ENCODE measurements at regions not wholly inside any gene's neighbourhood (a gene's known extent, or its start where the extent isn't known, plus 50 kb on each side); places are given as distances from the start of the nearest gene placed in this dataset.

DNA sequence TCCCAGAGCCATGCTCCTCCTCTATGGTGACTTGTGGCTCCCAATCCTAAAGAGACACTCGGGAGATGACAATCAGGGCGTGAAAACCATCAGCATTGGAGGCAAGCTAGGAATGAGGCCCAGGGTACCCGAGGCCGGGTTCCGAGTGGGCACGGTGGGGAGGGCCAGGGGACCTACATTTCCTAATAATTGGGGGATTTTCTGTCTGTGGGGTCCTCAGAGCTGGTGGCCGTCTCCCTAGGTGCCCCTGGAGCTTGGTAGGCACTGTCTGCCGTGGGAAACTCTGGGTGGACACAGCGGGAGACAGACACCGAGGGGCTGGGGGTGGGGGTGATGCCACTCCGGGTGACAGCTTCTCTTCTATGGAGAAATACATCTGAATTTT, 312.5 kb upstream of the TNRC6C start:
- no peak for DNase-seq (ENCODE audit: low read depth in 1 of 2, low spot score in 2 of 2)
- no peak for FAIRE-seq
- ChIA-PET POLR2A (ENCODE audit: partially characterized antibody) (no interaction called here), CTCF (ENCODE audit: partially characterized antibody) (interaction anchor here (0.8 to 1.5 kb wide), 6 partner anchors 10 to 141 kb away, joined by 3 read pairs; no protein-coding TSS in a partner anchor)
- Histone ChIP-seq H4K8ac (ENCODE audit: extremely low read depth, insufficient read depth, low read length) (no peak overlapping the region), H3K23ac (ENCODE audit: insufficient read length) (no peak overlapping the region), H2BK120ac (replicated peaks; ENCODE audit: low read depth, low read length) (no peak overlapping the region), H2AK5ac (ENCODE audit: low read depth, low read length) (no peak overlapping the region), H3K18ac (ENCODE audit: extremely low read depth, low read length) (no peak overlapping the region), H3K23me2 (ENCODE audit: low read depth, low read length) (no peaks in the 10 kb centered on the region), H3K4ac (replicated peaks; ENCODE audit: insufficient read length, low read depth, low read length) (no peak overlapping the region), H3K4me1 (replicated peaks in 1 of 4; ENCODE audit: control insufficient read depth in 3 of 4, insufficient read depth in 4 of 4, low read length in 3 of 4) (peaks cover 0 to 7% (median 3%) of the 10 kb centered on the region in 4 experiments; a peak in 6 of 7 replicates), H2AFZ (ENCODE audit: low read length) (no peak overlapping the region), H3K4me3 (ENCODE audit: extremely low read depth in 1 of 4, insufficient read depth in 2 of 4, low read depth in 3 of 4, low read length in 4 of 4) (no peak overlapping the region), H3K36me3 (ENCODE audit: control insufficient read depth in 2 of 4, insufficient read depth in 4 of 4, low read length in 3 of 4) (no peaks in the 10 kb centered on the region), H3K27ac (ENCODE audit: low read depth, low read length) (no peak overlapping the region), H3K56ac (replicated peaks; ENCODE audit: insufficient read length, low read depth, low read length) (no peak overlapping the region), H3K79me2 (ENCODE audit: control insufficient read depth in 1 of 2, insufficient read depth in 2 of 2, low read length in 2 of 2) (no peaks in the 10 kb centered on the region), H2BK15ac (ENCODE audit: low read length) (no peak overlapping the region), H2BK20ac (ENCODE audit: low read length) (no peak overlapping the region), H3K79me1 (ENCODE audit: low read depth, low read length) (no peaks in the 10 kb centered on the region), H4K91ac (replicated peaks; ENCODE audit: insufficient read length, low read length) (no peak overlapping the region), H3K4me2 (ENCODE audit: insufficient read depth in 1 of 2, low read depth in 2 of 2, low read length in 2 of 2) (no peak overlapping the region), H2BK12ac (ENCODE audit: low read depth, low read length) (no peak overlapping the region), H4K20me1 (replicated peaks in 1 of 2; ENCODE audit: control insufficient read depth in 1 of 2, insufficient read depth in 2 of 2, low read length in 2 of 2) (no peaks in the 10 kb centered on the region), H3K9me3 (ENCODE audit: insufficient read depth in 2 of 2, low read depth in 1 of 2, low read length in 1 of 2) (peaks cover 4 to 6% of the 10 kb centered on the region in 2 experiments; a peak in 2 of 4 replicates), H3K14ac (ENCODE audit: insufficient read length) (no peak overlapping the region), H4K5ac (ENCODE audit: insufficient read length, low read depth, low read length) (no peak overlapping the region), H3K9ac (replicated peaks in 1 of 4; ENCODE audit: extremely low read depth in 1 of 4, low read depth in 3 of 4, low read length in 3 of 4) (no peak overlapping the region), H2BK5ac (ENCODE audit: low read depth, low read length) (no peak overlapping the region), H3K27me3 (replicated peaks in 1 of 4; ENCODE audit: control insufficient read depth in 3 of 4, extremely low read depth in 1 of 4, insufficient read depth in 3 of 4, low read length in 3 of 4) (no peaks in the 10 kb centered on the region)
- TF ChIP-seq RXRA (IDR thresholded peaks at IDR 0.05; ENCODE audit: insufficient read depth, low read depth, low read length) (no peak), ASH2L (IDR thresholded peaks at IDR 0.05; ENCODE audit: low read length) (no peak)
- WGBS, 2 experiments (ENCODE audit: extremely low coverage in 1 of 2, insufficient coverage in 1 of 2, insufficient read length in 1 of 2, insufficient replicate concordance in 2 of 2, low coverage in 1 of 2, low lambda C conversion rate in 2 of 2, missing lambda C conversion rate in 1 of 2): 88% methylated on average over 11 of the region's 11 CpGs; no CpG with 5 or more reads in 1 of the 2 experiments
